Esophagus mucosa (tissue), 1 donor: ENCODE measurements at regions not wholly inside any gene's neighbourhood (a gene's known extent, or its start where the extent isn't known, plus 50 kb on each side); places are given as distances from the start of the nearest gene placed in this dataset.

ENCODE experiments used
- ATAC-seq: fragments of 200-7000 bp; cut with Tn5 transposase; one replicate; pipeline ENCODE4 v1.9.1; 2020
- donor health status: DM: yes; HTN: yes; CAD: no.

GRCh38 chr7:42432644-42433043, 195.6 kb upstream of the GLI3 start:
- no peak for ATAC-seq

- no peak for ATAC-seq
These were observed 194.9 kb upstream of the GLI3 start for GRCh38 chr7:42431873-42432272.

GRCh38 chr7:42429339-42429738, 192.3 kb upstream of the GLI3 start:
- ATAC-seq, result no peak

GRCh38 chr7:42426163-42426562, 189.2 kb upstream of the GLI3 start:
- ATAC-seq, result no peak

GRCh38 chr7:42414941-42415505, 178.0 kb upstream of the GLI3 start:
- no peak for ATAC-seq

- no peak for ATAC-seq
These were observed 177.0 kb upstream of the GLI3 start for GRCh38 chr7:42414028-42414427.

- no peak for ATAC-seq
These were observed 172.3 kb upstream of the GLI3 start for GRCh38 chr7:42409296-42409695.

GRCh38 chr7:42407833-42408232, 170.8 kb upstream of the GLI3 start:
- no peak for ATAC-seq

- ATAC-seq, result no peak
These were observed 170.2 kb upstream of the GLI3 start for GRCh38 chr7:42407021-42407710.

- ATAC-seq, result no peak
These were observed 169.3 kb upstream of the GLI3 start for GRCh38 chr7:42406358-42406757.

GRCh38 chr7:42405782-42406181, 168.8 kb upstream of the GLI3 start:
- ATAC-seq, result no peak

- ATAC-seq, result no peak
These were observed 166.8 kb upstream of the GLI3 start for GRCh38 chr7:42403831-42404230.

- ATAC-seq, result no peak
These were observed 164.0 kb upstream of the GLI3 start for GRCh38 chr7:42400961-42401360.

- no peak for ATAC-seq
These were observed 163.3 kb upstream of the GLI3 start for GRCh38 chr7:42400211-42400772.

GRCh38 chr7:42395607-42396006, 158.6 kb upstream of the GLI3 start:
- ATAC-seq, result no peak

- ATAC-seq, result no peak
These were observed 155.8 kb upstream of the GLI3 start for GRCh38 chr7:42392826-42393225.

- ATAC-seq, result peak; percentile 90
These were observed 152.7 kb upstream of the GLI3 start for GRCh38 chr7:42389697-42390096.

GRCh38 chr7:42385912-42386311, 148.9 kb upstream of the GLI3 start:
- ATAC-seq, result no peak

- ATAC-seq, result no peak
These were observed 144.2 kb upstream of the GLI3 start for GRCh38 chr7:42381161-42381560.

- no peak for ATAC-seq
These were observed 143.4 kb upstream of the GLI3 start for GRCh38 chr7:42380401-42380800.

- ATAC-seq, result no peak
These were observed 141.1 kb upstream of the GLI3 start for GRCh38 chr7:42378149-42378548.

- no peak for ATAC-seq
These were observed 136.3 kb upstream of the GLI3 start for GRCh38 chr7:42373285-42373684.

- ATAC-seq, result no peak
These were observed 135.5 kb upstream of the GLI3 start for GRCh38 chr7:42372479-42372878.

GRCh38 chr7:42359946-42360345, 122.9 kb upstream of the GLI3 start:
- no peak for ATAC-seq
